Epidermal melanocyte (primary cell): ENCODE measurements at regions not wholly inside any gene's neighbourhood (a gene's known extent, or its start where the extent isn't known, plus 50 kb on each side); places are given as distances from the start of the nearest gene placed in this dataset.
A peak's percentile ranks its signal among the peaks of the same experiment; 100 is the strongest.

Source experiments
- DNase-seq: peaks from one replicate; pipeline ENCODE4 v3.0.0; 2011; ENCODE audit warnings: low spot score; ENCODE audit not compliant: insufficient read length

- peak; percentile 54 for DNase-seq
Measured at GRCh38 chr11:76721755-76722677, 51.5 kb upstream of the LRRC32 start.

GRCh38 chr11:76723142-76723541, 52.6 kb upstream of the LRRC32 start:
- no peak for DNase-seq

GRCh38 chr11:76723548-76723947, 53.0 kb upstream of the LRRC32 start:
- no peak for DNase-seq

- no peak for DNase-seq
Measured at GRCh38 chr11:76724171-76724768, 53.7 kb upstream of the LRRC32 start.

GRCh38 chr11:76728227-76728626, 54.9 kb upstream of the TSKU start:
- no peak for DNase-seq

- no peak for DNase-seq
Measured at GRCh38 chr11:76728778-76729177, 54.4 kb upstream of the TSKU start.

GRCh38 chr11:76729214-76729613, 53.9 kb upstream of the TSKU start:
- no peak for DNase-seq

GRCh38 chr11:76730887-76731565, 52.1 kb upstream of the TSKU start:
- DNase-seq: no peak

GRCh38 chr11:76732643-76733042, 50.5 kb upstream of the TSKU start:
- DNase-seq: no peak
